H54 (cell line): ENCODE measurements at regions not wholly inside any gene's neighbourhood (a gene's known extent, or its start where the extent isn't known, plus 50 kb on each side); places are given as distances from the start of the nearest gene placed in this dataset.

Source experiments
- DNase-seq: peaks from one replicate; pipeline ENCODE4 v3.0.0; 2011; ENCODE audit warnings: low spot score, mixed read lengths; ENCODE audit not compliant: insufficient read length
- FAIRE-seq: peaks from 3 replicates; lab custom pipeline; 2011; peaks lifted over from hg19 to GRCh38; lab: Jason Lieb, UNC
- POLR2A ChIP-seq: IDR thresholded peaks from 2 replicates; pipeline ENCODE4 v1.6.1; 2011; ENCODE audit warnings: low read depth, mild to moderate bottlenecking, low read length

- TF ChIP-seq POLR2A, result no peak
- DNase-seq (no peak), FAIRE-seq (no peak)
Observed at GRCh38 chr10:108905171-108905570, 1018.1 kb downstream of the XPNPEP1 start.

GRCh38 chr10:108904163-108904838 lies 1019.0 kb downstream of the XPNPEP1 start:
- no peak for FAIRE-seq
- TF ChIP-seq POLR2A, result no peak

GRCh38 chr10:108902619-108903285 lies 1020.6 kb downstream of the XPNPEP1 start:
- TF ChIP-seq POLR2A, result no peak
- FAIRE-seq, result no peak
- no peak for DNase-seq

More at GRCh38 chr10:108904163-108904838, 1019.0 kb downstream of the XPNPEP1 start:
- no peak for DNase-seq

- FAIRE-seq (no peak), DNase-seq (no peak)
- no peak for TF ChIP-seq POLR2A
Observed at GRCh38 chr10:108901781-108902618, 1021.3 kb downstream of the XPNPEP1 start.

- no peak for DNase-seq
- no peak for TF ChIP-seq POLR2A
- no peak for FAIRE-seq
Observed at GRCh38 chr10:108899670-108900069, 1023.6 kb downstream of the XPNPEP1 start.

GRCh38 chr10:108894402-108895301 lies 1028.7 kb downstream of the XPNPEP1 start:
- FAIRE-seq (no peak), DNase-seq (no peak)
- no peak for TF ChIP-seq POLR2A

- TF ChIP-seq POLR2A, result no peak
- DNase-seq (no peak), FAIRE-seq (no peak)
Observed at GRCh38 chr10:108877095-108877561, 1046.2 kb downstream of the XPNPEP1 start.

- DNase-seq (no peak), FAIRE-seq (no peak)
- TF ChIP-seq POLR2A, result no peak
Observed at GRCh38 chr10:108872854-108873253, 1050.5 kb downstream of the XPNPEP1 start.

- DNase-seq (no peak), FAIRE-seq (no peak)
- TF ChIP-seq POLR2A, result no peak
Observed at GRCh38 chr10:108868881-108869280, 1054.4 kb downstream of the XPNPEP1 start.

GRCh38 chr10:108862676-108863350 lies 1060.5 kb downstream of the XPNPEP1 start:
- TF ChIP-seq POLR2A, result no peak
- no peak for DNase-seq
- no peak for FAIRE-seq

GRCh38 chr10:108861181-108861754 lies 1062.0 kb downstream of the XPNPEP1 start:
- no peak for FAIRE-seq
- DNase-seq, result no peak
- TF ChIP-seq POLR2A, result no peak

GRCh38 chr10:108852211-108852610 lies 1071.1 kb downstream of the XPNPEP1 start:
- no peak for FAIRE-seq
- DNase-seq, result no peak
- TF ChIP-seq POLR2A, result no peak
